Ramos (cell line): ENCODE measurements at regions not wholly inside any gene's neighbourhood (a gene's known extent, or its start where the extent isn't known, plus 50 kb on each side); places are given as distances from the start of the nearest gene placed in this dataset.
"Not testable (repeated sequence)": the region's sequence is repeated elsewhere in the genome, so short reads cannot be mapped to it uniquely, and the experiment has no call there.

Experiments
- in situ Hi-C: fragments of 300-500 bp; cut with MboI; formaldehyde crosslinking; loops from one replicate; pipeline ENCODE4 v1.14.3; 2022; ENCODE audit warnings: low sequenced_read_pairs; ENCODE audit not compliant: unreplicated experiment

DNA sequence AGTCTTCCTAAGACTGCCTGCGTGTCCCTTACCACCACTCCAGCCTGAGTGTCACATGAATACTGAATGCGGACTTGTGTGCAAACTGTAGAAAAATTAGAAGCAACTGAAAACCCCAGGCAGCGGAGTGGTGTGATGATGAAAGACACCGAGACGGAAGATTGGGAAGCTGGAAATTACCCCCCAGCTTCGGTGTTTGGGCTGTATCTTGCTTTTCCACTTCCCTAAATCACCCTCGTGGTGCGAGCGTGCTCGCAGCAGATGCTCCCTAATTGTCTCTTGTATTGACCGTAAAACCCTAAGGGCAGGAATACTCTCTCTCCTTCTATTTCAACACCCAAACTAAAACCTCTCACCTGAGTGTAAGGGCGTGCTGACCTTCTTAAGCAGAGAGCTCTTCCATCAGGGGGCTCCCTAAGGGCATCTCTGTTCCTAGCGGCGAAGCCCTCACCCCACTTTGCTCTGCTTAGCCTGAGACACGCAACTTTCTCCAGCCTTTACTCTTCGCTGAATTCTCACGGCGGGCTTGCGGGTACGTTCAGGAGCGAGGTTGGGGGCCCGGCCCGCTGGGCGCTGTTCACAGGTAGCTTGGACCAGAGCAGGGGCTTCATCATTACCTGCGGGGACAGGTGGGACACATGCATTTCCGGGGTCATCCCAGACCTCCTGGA is 62.4 kb downstream of the CRYBB2 start:
- in situ Hi-C loops, result no loop called here

DNA sequence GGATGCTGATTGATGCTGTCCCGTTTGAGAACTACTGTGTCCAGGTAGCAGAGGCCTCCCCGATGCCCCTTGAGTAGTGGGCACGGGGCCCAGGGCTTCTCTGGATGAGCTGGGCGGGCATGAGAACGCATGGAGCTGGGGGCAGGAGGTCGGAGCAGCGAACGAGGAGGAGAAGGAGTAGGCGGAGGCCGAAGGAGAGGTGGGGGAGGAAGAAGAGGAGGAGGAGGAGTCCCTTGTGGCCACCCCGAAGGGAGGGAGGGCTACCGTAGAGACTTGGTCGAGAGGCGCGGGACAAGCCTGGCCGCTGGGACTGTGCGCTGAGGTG is 62.9 kb downstream of the CRYBB2 start:
- in situ Hi-C loops, result no loop called here

DNA sequence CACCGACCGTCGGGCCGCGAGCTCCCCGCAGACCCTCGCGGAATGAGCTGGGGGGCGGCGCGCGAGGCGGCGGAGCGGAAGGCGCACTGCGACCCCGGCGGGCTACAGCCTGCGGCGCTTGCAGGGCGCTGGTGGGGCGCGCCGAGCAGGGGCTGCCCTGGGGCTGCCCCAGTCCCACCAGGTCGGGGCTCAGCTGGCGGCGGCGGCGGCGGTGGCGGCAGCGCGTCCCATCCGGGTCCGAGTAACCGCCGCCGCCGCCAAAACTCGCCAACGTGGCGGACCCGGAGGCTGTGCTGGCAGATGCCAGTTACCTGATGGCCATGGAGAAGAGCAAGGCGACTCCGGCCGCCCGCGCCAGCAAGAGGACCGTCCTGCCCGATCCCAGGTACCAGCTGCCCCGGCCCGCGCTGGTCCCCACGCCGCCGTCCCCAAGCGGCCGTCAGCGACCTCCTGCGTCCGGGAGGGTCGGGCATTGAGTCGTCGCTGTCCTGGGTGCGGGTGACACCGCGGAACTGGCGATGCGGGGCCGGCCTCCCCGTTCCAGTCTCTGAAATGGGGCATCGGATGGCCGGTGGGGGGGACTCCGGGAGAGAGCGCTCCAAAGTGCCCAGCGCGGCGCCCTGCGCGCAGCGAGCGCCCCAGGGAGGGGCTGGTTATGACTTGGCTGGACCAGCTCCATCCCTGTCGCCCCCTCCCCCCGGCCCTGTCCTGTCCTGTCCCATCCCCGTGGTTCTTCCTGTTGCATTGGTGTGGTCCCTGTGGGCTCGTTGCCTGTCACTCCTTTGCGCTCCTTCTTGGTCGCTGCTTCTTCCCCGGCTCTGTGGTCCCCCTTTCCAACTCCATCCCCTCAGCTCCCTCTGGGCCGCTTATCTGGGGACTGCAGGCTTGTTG is 63.5 kb downstream of the CRYBB2 start:
- in situ Hi-C loops, result no loop called here

DNA sequence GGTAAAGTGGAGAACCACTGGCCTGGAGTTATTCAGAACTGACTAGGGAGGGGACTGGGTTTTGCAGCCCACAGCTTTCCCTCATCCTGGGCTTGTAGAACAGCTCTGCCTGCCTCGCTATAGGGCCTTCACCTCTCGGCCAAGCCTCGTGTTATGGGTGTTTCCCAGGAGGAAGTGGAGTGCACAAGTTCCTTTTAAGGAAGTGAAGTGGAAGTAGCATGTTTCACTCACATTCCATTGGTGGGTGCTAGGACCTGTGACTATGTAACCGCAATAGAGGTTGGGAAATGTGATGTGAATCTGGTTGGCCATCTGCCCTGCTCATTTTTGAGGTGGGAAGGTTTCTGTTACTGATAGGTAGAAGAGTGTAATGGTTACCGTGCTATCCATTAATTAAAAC is 69.0 kb downstream of the CRYBB2 start:
- in situ Hi-C loops, result not testable (repeated sequence)

DNA sequence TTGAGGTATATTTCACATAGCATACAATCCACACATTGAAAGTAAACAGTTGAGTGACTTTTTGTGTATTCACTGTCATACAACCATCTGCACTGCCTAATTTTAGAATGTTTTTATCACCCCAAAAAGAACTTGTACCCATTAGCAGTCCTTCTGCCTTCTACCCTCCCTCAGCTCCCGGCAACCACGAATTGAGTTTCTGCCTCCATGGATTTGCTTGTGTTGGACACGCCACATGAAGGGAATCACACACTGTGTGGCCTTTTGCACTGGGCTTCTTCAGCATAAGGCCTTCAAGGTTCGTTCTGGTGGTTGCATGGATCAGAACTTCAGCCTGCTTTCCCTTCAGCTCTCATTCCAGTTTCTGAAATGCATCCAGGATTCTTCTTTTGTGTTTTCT is 82.5 kb downstream of the CRYBB2 start:
- in situ Hi-C loops, result not testable (repeated sequence)

DNA sequence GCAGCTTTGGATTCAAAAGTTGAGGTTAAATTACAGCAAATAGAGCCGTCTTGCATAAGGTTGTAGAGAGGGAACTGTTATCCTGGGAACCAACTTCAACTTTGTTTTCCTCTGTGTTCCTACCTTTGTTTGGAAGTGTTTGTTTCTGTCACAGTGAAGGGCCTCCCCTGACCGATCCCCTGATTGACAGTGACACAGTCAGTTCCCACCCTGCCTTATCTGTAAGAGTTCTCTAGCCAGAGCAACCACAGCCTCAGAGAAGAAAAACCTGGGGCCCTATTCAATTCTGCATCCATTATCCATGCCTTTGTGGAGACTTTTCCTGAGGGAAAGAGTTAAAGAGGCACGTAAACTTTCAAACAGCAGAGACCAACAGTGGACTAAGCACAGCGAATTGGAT is 90.1 kb downstream of the CRYBB2 start:
- in situ Hi-C loops, result not testable (repeated sequence)

DNA sequence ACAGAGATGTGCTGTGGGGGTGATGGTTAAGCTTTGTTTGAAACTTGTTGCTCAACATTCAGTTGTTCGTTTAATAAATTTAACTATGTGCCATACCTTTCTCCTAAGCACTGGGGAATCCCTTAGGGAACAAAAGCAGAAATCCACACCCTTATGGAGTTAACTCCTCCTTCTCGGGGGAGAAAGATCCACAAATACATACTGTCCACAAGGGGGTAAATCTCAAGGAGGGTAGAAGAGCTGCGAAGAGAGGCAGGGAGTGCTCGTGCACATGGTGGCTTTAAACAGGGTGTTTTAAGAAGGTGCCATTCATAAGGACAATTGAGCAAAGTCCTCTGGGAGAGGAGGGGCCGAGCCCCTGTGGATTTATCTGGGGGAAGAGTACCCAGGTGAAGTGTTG is 92.5 kb downstream of the CRYBB2 start:
- in situ Hi-C loops, result not testable (repeated sequence)

DNA sequence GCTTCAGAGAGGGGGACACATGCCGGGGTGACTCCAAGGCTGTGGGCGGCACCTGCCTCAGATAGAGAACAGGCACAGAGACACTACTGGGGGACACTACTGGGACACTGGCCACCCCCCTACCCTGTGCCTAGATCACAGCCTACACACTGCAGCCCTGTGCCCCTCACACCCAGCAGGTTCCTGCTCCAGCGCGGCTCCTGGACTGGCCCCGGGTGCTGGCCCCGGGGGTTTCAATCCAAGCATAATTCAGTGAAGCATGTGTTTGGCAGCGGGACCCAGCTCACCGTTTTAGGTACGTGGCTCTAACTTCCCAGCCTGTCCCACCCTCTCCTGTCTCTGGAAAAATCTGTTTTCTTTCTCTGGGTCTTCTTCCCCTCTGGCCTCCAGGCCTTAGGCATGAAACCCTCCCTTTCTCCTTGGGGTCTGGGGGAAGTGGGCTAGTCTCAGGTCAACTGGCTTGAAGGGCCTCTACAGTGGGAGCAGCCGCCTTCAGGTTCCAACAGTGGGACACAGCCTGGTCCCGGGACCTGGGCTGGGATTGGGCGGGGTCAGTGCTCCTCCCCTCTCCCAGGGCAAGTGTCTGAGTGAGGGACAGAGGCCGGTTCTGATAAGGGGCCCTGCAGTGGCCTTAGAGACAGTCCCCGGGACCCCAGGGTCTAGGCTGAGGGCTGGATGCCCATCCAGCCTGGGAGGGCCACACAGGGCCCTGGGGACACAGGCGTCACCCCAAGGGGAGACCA is 98.8 kb downstream of the CRYBB2 start:
- in situ Hi-C loops, result no loop called here

DNA sequence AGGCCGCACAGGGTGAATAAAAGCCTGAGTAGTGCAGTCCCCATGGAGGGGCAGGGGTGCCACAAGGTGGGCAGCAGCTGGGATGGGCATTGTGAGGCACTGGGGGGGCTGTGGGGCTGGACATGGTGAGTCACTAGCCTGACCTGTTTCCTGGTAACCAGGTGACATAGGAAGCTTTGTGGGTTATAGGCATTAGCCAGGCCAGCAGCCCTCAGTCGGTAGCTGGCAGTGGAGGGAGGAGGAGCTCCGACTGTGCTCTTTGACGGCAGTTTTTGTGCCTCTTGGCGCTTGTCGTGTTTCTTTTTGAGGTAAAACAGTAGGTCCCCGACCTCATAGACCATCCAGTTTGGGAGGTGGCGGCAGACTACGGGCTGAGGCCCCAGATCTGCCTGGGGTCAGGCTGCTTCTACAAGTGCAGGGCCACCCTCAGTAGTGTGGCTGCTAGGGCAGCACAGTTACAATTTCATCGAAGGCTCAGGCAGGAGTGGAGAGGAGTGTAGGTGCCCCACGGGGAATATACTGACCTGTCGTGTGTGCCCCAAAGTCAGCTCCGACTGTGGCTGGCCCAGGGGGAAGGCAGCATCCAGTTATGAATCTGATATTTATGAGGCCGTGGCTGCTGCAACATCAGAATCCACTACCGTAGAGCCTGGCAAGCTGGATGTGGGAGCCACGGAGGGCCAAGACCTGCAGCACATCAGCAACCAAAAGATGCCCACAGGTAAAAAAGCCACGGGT is 107.7 kb downstream of the CRYBB2 start:
- in situ Hi-C loops, result no loop called here

DNA sequence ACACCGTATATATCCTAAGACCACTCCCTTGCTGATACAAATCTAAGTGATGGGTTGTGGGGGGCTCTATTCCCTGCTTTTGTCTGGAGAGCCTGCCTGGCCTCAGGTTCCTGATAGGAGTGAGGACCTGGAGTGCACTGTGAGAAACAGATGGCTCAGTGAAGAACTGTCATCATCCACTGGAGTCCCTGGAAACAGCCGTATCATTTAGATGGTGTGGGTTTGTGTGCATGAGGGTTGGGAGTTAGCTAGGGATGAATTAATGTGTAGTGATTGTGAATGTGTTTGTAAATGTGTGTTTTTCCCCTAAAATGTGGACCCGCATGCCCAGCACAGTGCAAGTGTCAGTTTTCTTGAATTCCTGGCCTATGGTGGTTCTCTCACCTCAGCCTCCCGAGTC is 111.6 kb downstream of the CRYBB2 start:
- in situ Hi-C loops, result no loop called here

DNA sequence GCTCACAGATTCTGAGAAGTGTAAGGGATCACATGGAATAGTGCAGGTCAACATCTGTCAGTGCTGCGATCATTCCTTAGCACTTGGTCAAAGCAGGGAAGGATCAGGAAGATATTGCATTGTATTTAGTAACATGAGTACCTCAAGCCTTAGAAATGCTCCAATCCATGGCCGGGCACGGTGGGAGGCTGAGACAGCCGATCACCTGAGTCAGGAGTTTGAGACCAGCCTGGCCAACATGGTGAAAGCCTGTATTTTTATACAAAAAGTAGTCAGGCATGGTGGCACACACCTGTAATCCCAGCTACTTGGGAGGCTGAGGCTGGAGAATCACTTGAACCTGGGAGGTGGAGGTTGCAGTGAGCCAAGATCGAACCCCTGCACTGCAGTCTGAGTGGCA is 112.5 kb downstream of the CRYBB2 start:
- in situ Hi-C loops, result not testable (repeated sequence)

DNA sequence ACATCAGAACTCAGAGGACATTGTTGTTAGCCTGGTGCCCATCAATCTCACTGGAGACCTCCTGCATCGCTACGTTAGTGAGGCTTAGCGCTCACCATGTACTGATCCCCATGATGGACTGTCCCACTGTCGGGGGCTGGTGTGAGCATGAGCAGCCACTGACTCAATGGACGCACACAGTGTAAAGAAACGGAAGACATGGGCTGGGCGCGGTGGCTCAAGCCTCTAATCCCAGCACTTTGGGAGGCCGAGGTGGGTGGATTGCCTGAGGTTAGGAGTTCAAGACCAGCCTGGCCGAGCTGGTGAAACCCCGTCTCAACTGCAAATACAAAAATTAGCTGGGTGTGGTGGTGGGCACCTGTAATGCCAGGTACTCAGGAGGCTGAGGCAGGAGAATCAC is 112.9 kb downstream of the CRYBB2 start:
- in situ Hi-C loops, result no loop called here

DNA sequence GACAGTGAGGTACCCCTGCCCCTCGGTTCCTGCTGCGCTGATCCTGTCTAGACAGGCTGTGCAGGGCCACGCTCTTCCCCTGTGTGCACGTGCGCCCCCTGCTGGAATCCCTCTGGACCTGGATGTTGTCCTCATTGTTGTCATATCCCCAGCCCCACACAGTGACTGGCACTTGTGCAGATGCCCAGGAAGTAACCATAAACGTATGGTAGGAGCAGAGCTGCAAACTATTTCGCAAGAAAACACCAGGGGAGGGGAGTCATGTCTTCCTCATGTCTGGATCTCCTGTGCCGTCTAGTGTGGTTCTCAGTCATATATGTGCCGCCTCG is 114.7 kb downstream of the CRYBB2 start:
- in situ Hi-C loops, result no loop called here

DNA sequence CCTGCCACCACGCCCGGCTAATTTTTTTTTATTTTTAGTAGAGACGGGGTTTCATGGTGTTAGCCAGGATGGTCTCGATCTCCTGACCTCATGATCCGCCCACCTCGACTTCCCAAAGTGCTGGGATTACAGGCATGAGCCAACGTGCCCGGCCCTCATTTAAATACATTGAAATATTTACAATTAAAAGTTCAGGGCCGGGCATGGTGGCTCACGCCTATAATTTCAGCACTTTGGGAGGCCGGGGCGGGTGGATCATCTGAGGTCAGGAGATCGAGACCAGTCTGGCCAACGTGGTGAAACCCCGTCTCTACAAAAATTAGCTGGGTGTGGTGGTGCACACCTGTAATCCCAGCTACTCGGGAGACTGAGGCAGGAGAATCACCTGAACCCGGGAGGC is 115.2 kb downstream of the CRYBB2 start:
- in situ Hi-C loops, result not testable (repeated sequence)

DNA sequence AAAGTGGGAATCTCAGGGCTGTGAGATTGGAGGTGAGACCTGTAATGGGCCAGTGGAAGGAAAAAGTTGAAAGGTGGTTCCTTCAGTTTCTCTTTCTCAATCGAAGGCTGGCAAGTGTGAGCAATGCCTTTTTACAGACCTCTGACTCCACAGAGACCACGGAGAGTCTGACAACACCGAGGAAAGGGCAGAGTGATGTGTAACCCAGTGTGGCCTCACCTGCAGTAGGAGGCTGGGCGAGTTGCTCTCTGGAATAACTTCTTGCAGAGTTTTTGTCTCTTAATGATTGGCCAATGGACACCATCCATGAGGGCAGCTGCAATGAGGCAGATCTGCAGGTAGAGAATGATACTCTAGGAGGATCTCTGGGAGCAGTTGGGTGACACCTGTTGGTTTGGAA is 115.8 kb downstream of the CRYBB2 start:
- in situ Hi-C loops, result not testable (repeated sequence)

DNA sequence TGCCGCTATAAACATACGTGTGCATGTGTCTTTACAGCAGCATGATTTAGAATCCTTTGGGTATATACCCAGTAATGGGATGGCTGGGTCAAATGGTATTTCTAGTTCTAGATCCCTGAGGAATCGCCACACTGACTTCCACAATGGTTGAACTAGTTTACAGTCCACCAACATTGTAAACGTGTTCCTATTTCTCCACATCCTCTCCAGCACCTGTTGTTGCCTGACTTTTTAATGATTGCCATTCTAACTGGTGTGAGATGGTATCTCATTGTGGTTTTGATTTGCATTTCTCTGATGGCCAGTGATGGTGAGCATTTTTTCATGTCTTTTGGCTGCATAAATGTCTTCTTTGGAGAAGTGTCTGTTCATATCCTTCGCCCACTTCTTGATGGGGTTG is 121.1 kb downstream of the CRYBB2 start:
- in situ Hi-C loops, result not testable (repeated sequence)

DNA sequence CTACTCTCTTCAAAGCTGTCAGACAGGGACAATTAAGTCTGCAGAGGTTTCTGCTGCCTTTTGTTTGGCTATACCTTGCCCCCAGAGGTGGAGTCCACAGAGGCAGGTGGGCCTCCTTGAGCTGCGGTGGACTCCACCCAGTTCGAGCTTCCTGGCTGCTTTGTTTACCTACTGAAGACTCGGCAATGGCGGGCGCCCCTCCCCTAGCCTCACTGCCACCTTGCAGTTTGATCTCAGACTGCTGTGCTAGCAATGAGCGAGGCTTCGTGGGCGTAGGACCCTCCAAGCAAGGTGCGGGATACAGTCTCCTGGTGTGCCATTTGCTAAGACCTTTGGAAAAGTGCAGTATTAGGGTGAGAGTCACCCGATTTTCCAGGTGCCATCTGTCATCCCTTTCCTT is 124.9 kb downstream of the CRYBB2 start:
- in situ Hi-C loops, result not testable (repeated sequence)

DNA sequence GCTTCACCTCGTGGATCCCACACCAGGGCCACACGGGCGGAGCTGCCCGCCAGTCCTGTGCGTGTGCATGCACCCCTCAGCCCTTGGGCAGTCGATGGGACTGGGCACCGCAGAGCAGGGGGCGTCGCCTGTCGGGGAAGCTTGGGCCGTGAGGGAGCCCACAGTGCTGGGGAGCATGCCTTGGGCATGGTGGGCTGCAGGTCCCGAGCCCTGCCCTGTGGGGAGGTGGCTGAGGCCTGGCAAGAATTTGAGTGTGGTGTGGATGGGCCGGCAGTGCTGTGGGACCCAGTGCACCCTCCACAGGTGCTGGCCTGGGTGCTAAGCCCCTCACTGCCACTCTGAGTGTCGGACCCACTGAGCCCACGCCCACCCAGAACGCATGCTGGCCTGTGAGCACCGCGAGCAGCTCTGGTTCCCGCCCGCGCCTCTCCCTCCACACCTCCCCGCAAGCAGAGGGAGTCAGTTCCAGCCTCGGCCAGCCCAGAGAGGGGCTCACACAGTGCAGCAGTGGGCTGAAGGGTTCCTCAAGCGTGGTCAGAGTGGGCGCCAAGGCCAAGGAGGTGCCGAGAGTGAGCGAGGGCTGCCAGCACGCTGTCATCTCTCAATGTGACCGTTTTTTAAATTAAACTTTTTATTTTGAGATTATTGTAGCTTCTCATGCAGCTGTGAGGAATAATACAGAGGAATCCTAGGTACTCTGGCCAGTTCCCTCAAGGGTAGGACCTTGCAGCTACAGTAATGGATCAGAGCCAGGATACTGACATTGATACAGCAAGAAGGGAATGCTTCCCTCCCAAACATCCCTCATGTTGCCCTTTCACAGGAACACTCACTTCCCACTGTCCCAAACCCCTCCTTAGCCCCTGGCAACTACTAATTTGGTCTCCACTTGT is 127.7 kb downstream of the CRYBB2 start:
- in situ Hi-C loops, result no loop called here

DNA sequence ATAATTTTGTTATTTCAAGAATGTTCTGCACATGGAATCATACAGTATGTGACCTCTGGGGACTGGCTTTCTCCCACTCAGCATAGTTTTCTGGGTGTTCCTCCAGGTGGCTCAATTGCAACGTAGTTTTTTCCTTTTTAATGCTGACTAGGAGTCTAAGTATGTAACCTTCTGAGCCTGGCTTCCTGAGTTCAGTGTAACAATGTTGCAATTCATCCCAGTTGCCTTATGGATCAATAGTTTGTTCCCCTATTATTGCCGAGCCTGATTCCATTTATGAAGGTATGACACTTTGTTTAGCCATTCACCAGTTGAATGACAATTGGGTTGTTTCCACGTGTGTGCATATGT is 128.3 kb downstream of the CRYBB2 start:
- in situ Hi-C loops, result no loop called here

DNA sequence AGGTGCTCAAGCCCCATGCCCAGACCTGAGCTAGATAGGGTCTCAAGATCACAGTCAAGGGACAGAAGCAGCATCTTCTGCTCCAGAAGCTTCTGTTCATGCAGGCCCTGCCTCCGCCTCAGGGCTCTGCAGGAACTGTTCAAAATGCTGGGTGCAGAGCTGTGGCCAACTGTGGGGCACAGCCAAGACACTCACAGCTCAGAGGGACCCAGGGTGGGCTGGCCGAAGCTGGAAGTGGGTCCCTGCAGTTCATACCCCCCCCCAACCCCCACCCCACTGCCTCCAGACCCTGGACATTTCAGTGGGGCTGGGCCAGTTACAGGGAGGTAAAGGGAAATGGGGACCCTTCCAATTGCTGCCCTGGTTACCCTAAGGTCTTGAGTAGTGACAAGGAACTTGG is 129.0 kb downstream of the CRYBB2 start:
- in situ Hi-C loops, result no loop called here
